IMR-90 (cell line): ENCODE measurements at regions not wholly inside any gene's neighbourhood (a gene's known extent, or its start where the extent isn't known, plus 50 kb on each side); places are given as distances from the start of the nearest gene placed in this dataset.

Experiments used
- ATAC-seq: fragments of 200-7000 bp; cut with Tn5 transposase; 2 replicates; pipeline ENCODE4 v1.9.1; 2020; ENCODE audit warnings: low read depth, mild to moderate bottlenecking, moderate library complexity
- BruUV-seq: library from RNA; stranded (reverse); fragments of 400-500 nt; replicated peaks from 2 replicates; lab custom pipeline; 2021; lab: Mats Ljungman, UMichigan
- CTCF ChIA-PET: fragments of 300-600 bp; formaldehyde crosslinking; extraction: SDS; loops from one replicate; lab custom pipeline; 2021; ENCODE audit warnings: antibody characterized with exemption; lab: Yijun Ruan, JAX
- POLR2A ChIA-PET: fragments of 300-600 bp; sonication (Branson Sonifier 250); formaldehyde crosslinking; loops from one replicate; lab custom pipeline; 2022; ENCODE audit warnings: antibody characterized with exemption; ENCODE audit not compliant: unreplicated experiment; lab: Charles Lee
- DNase-seq: peaks from one replicate; pipeline ENCODE4 v3.0.0; 2013
- H2AFZ ChIP-seq: replicated peaks from 2 replicates; pipeline ENCODE3; 2013; ENCODE audit warnings: low read length, mild to moderate bottlenecking; ENCODE audit not compliant: poor library complexity
- H2AK5ac ChIP-seq: 2 replicates; pipeline ENCODE4 v1.6.1; 2013; ENCODE audit warnings: low read depth, low read length, inconsistent platforms
- H2AK9ac ChIP-seq: replicated peaks from 2 replicates; pipeline ENCODE3; 2013; ENCODE audit warnings: mild to moderate bottlenecking, low read depth, low read length, moderate library complexity; ENCODE audit not compliant: poor library complexity
- H2BK120ac ChIP-seq: 2 replicates; pipeline ENCODE4 v1.6.1; 2013; ENCODE audit warnings: low read depth, low read length, inconsistent platforms
- H2BK15ac ChIP-seq: 3 replicates; pipeline ENCODE4 v1.6.1; 2013; ENCODE audit warnings: low read depth, low read length, inconsistent platforms
- H2BK20ac ChIP-seq: 2 replicates; pipeline ENCODE4 v1.6.1; 2013; ENCODE audit warnings: low read depth, mild to moderate bottlenecking, inconsistent platforms, low read length, moderate library complexity
- H2BK5ac ChIP-seq: 2 replicates; pipeline ENCODE4 v1.6.1; 2013; ENCODE audit warnings: mild to moderate bottlenecking, low read depth, low read length, inconsistent platforms; ENCODE audit not compliant: poor library complexity, severe bottlenecking
- H3K14ac ChIP-seq: replicated peaks from 2 replicates; pipeline ENCODE4 v1.6.1; 2013; ENCODE audit warnings: low read depth, low read length, inconsistent platforms
- H3K18ac ChIP-seq: 2 replicates; pipeline ENCODE4 v1.6.1; 2013; ENCODE audit warnings: low read depth, low read length, control low read depth
- H3K23ac ChIP-seq: 2 replicates; pipeline ENCODE4 v1.6.1; 2013; ENCODE audit warnings: low read depth, low read length, inconsistent platforms
- H3K27ac ChIP-seq: 2 replicates; pipeline ENCODE4 v1.5.1; 2013; ENCODE audit warnings: mild to moderate bottlenecking, control low read depth, low read length; ENCODE audit not compliant: insufficient read depth
- H3K27me3 ChIP-seq: 2 replicates; pipeline ENCODE4 v1.6.1; 2013; ENCODE audit warnings: low read length; ENCODE audit not compliant: control insufficient read depth, insufficient read depth
- H3K36me3 ChIP-seq: 2 replicates; pipeline ENCODE4 v1.6.1; 2013; ENCODE audit warnings: low read length, mixed read lengths; ENCODE audit not compliant: control insufficient read depth, insufficient read depth
- H3K4ac ChIP-seq: 2 replicates; pipeline ENCODE4 v1.6.1; 2013; ENCODE audit warnings: low read depth, low read length, inconsistent platforms
- H3K4me1 ChIP-seq: 2 replicates; pipeline ENCODE4 v1.6.1; 2013; ENCODE audit warnings: low read length, mixed read lengths; ENCODE audit not compliant: control insufficient read depth, insufficient read depth
- H3K4me2 ChIP-seq: 2 replicates; pipeline ENCODE4 v1.6.1; 2013; ENCODE audit warnings: low read depth, mild to moderate bottlenecking, control low read depth, low read length, moderate library complexity
- H3K4me3 ChIP-seq: 2 replicates; pipeline ENCODE4 v1.5.1; 2013; ENCODE audit warnings: low read depth, mild to moderate bottlenecking, control low read depth, low read length, moderate library complexity; ENCODE audit not compliant: insufficient read depth
- H3K56ac ChIP-seq: 2 replicates; pipeline ENCODE4 v1.6.1; 2013; ENCODE audit warnings: low read length, inconsistent platforms; ENCODE audit not compliant: insufficient read depth; ENCODE audit errors: extremely low read depth
- H3K79me1 ChIP-seq, 2 experiments: 2 replicates each; pipeline ENCODE4 v1.6.1; 2013; ENCODE audit warnings: low read length in 2 of 2, inconsistent platforms in 1 of 2, low read depth in 1 of 2
- H3K9ac ChIP-seq: 2 replicates; pipeline ENCODE4 v1.6.1; 2013; ENCODE audit warnings: low read depth, low read length, control low read depth
- H3K9me1 ChIP-seq: 2 replicates; pipeline ENCODE4 v1.6.1; 2013; ENCODE audit warnings: low read length, inconsistent platforms; ENCODE audit not compliant: insufficient read depth
- H3K9me3 ChIP-seq: 2 replicates; pipeline ENCODE4 v1.6.1; 2013; ENCODE audit warnings: low read length; ENCODE audit not compliant: control insufficient read depth, insufficient read depth
- H4K20me1 ChIP-seq: 2 replicates; pipeline ENCODE4 v1.6.1; 2013; ENCODE audit warnings: low read length, inconsistent platforms; ENCODE audit not compliant: insufficient read depth
- H4K5ac ChIP-seq: 2 replicates; pipeline ENCODE4 v1.6.1; 2013; ENCODE audit warnings: mild to moderate bottlenecking, low read depth, low read length, control low read depth
- H4K8ac ChIP-seq, 2 experiments: 2 replicates each; pipeline ENCODE4 v1.6.1; 2013; ENCODE audit warnings: low read depth in 2 of 2, low read length in 2 of 2, control low read depth in 1 of 2, inconsistent platforms in 1 of 2
- H4K91ac ChIP-seq: 2 replicates; pipeline ENCODE4 v1.6.1; 2013; ENCODE audit warnings: low read depth, low read length, inconsistent platforms; ENCODE audit not compliant: insufficient read depth
- BHLHE40 ChIP-seq: fragments of 150-350 bp; IDR thresholded peaks from 2 replicates; pipeline ENCODE4 v1.6.1; 2016; ENCODE audit warnings: mild to moderate bottlenecking, low read depth, low read length
- CEBPB ChIP-seq: IDR thresholded peaks from 2 replicates; pipeline ENCODE4 v1.6.1; 2012; ENCODE audit warnings: low read depth, low read length, improper control_type of control experiment
- CHD1 ChIP-seq: IDR thresholded peaks from 2 replicates; pipeline ENCODE4 v1.6.1; 2012; ENCODE audit warnings: low read depth, low read length, improper control_type of control experiment
- FOS ChIP-seq: fragments of 150-350 bp; IDR thresholded peaks from 2 replicates; pipeline ENCODE4 v1.6.1; 2016; ENCODE audit warnings: low read depth, low read length
- MAFK ChIP-seq: IDR thresholded peaks from 2 replicates; pipeline ENCODE4 v1.6.1; 2012; ENCODE audit warnings: low read depth, low read length, improper control_type of control experiment
- MAZ ChIP-seq: IDR thresholded peaks from 2 replicates; pipeline ENCODE4 v1.6.1; 2012; ENCODE audit warnings: low read depth, mild to moderate bottlenecking, low read length, improper control_type of control experiment, moderate library complexity, borderline replicate concordance
- MXI1 ChIP-seq: IDR thresholded peaks from 2 replicates; pipeline ENCODE4 v1.6.1; 2012; ENCODE audit warnings: low read depth, mild to moderate bottlenecking, low read length, moderate library complexity, borderline replicate concordance
- NFE2L2 ChIP-seq: fragments of 150-350 bp; IDR thresholded peaks from 2 replicates; pipeline ENCODE4 v1.6.1; 2016; ENCODE audit warnings: low read depth, mild to moderate bottlenecking, low read length
- POLR2A ChIP-seq: IDR thresholded peaks from 2 replicates; pipeline ENCODE4 v1.6.1; 2012; ENCODE audit warnings: mild to moderate bottlenecking, low read depth, low read length
- RAD21 ChIP-seq: IDR thresholded peaks from 2 replicates; pipeline ENCODE4 v1.6.1; 2012; ENCODE audit warnings: low read length, improper control_type of control experiment
- RCOR1 ChIP-seq: IDR thresholded peaks from 2 replicates; pipeline ENCODE4 v1.6.1; 2012; ENCODE audit warnings: mild to moderate bottlenecking, low read length, improper control_type of control experiment; ENCODE audit not compliant: insufficient replicate concordance
- RFX5 ChIP-seq: IDR thresholded peaks from 2 replicates; pipeline ENCODE4 v1.8.0; 2012; ENCODE audit warnings: low read depth, mild to moderate bottlenecking, low read length, moderate library complexity
- SMC3 ChIP-seq: fragments of 150-350 bp; IDR thresholded peaks from 2 replicates; pipeline ENCODE4 v1.6.1; 2016; ENCODE audit warnings: low read depth, mild to moderate bottlenecking, antibody characterized with exemption, low read length, moderate library complexity
- USF2 ChIP-seq: fragments of 150-350 bp; IDR thresholded peaks from 2 replicates; pipeline ENCODE4 v1.6.1; 2017; ENCODE audit warnings: mild to moderate bottlenecking, antibody characterized with exemption, low read length, low read depth
- dilution Hi-C: fragments of 300-500 bp; cut with HindIII; formaldehyde crosslinking; loops from one replicate; pipeline ENCODE4 v1.14.3; 2018; ENCODE audit warnings: low sequenced_read_pairs; ENCODE audit not compliant: unreplicated experiment
- in situ Hi-C: fragments of 300-500 bp; cut with MboI; formaldehyde crosslinking; loops from 3 replicates; pipeline ENCODE4 v1.14.3; 2019; ENCODE audit warnings: low sequenced_read_pairs, inconsistent platforms, mixed read lengths
- intact Hi-C: fragments of 100-400 bp; cut with micrococcal nuclease; formaldehyde crosslinking; loops from 2 replicates; pipeline ENCODE4 v1.10.0; 2022
- TF ChIP-seq, protein P1 (sequence below): fragments of 150-350 bp; IDR thresholded peaks from 2 replicates; pipeline ENCODE4 v1.6.1; 2016; ENCODE audit warnings: low read depth, mild to moderate bottlenecking, low read length, moderate library complexity, borderline replicate concordance
- TF ChIP-seq, protein P2 (sequence below): conservative IDR thresholded peaks from 2 replicates; pipeline ENCODE4 v1.5.1; 2012; ENCODE audit warnings: mild to moderate bottlenecking, low read depth, low read length, improper control_type of control experiment

DNA sequence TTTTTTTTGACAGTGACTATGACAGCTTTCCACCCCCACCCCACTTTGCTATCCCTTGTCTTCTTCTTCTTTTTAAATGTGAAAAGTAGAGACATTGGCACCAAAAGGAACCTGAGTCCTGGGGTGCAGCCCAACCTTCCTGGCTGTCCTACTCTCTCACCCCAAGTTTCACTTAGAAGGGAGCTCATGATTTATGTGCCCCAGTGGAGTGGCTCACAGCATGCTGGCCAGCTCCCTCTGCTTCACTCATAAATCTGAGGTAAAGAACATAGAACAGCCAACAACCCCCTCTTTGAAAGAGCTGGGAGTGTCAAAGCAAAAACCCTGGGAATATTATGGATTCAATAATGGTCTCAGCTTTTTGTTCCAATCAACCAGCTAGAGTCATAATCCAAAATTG, 196.3 kb upstream of the DAPK1 start:
- no peaks in the 10 kb centered on the region for H3K9me3 ChIP-seq
- no peaks in the 10 kb centered on the region for H3K27me3 ChIP-seq
- H3K23ac ChIP-seq: no peak overlapping the region
- no peak overlapping the region for H3K27ac ChIP-seq
- BruUV-seq: no TSS peak
- no peak overlapping the region for H3K4me3 ChIP-seq
- no peaks in the 10 kb centered on the region for H4K20me1 ChIP-seq
- H2AK9ac ChIP-seq: no peak overlapping the region
- dilution Hi-C loops (no loop called here), in situ Hi-C loops (no loop called here), intact Hi-C loops (no loop called here)
- H3K18ac ChIP-seq: no peak overlapping the region
- POLR2A ChIA-PET: no interaction called here
- DNase-seq (no peak), ATAC-seq (no peak)
- no peak overlapping the region for H2BK120ac ChIP-seq
- H2BK5ac ChIP-seq: no peak overlapping the region
- no peak overlapping the region for H2AK5ac ChIP-seq
- H3K36me3 ChIP-seq: no peaks in the 10 kb centered on the region
- H2AFZ ChIP-seq: no peak overlapping the region
- no peak overlapping the region for H4K5ac ChIP-seq
- no peak overlapping the region for H2BK20ac ChIP-seq
- no peak overlapping the region for H3K9ac ChIP-seq
- H3K14ac ChIP-seq: no peak overlapping the region
- TF ChIP-seq NFE2L2 (no peak), RAD21 (no peak), RFX5 (no peak), SMC3 (no peak), MAFK (no peak), CEBPB (no peak), FOS (no peak), MAZ (no peak), USF2 (no peak), BHLHE40 (no peak), MXI1 (no peak), CHD1 (no peak), POLR2A (no peak), RCOR1 (no peak)
- TF ChIP-seq, protein P1, sequence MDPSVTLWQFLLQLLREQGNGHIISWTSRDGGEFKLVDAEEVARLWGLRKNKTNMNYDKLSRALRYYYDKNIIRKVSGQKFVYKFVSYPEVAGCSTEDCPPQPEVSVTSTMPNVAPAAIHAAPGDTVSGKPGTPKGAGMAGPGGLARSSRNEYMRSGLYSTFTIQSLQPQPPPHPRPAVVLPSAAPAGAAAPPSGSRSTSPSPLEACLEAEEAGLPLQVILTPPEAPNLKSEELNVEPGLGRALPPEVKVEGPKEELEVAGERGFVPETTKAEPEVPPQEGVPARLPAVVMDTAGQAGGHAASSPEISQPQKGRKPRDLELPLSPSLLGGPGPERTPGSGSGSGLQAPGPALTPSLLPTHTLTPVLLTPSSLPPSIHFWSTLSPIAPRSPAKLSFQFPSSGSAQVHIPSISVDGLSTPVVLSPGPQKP: no peak
- TF ChIP-seq, protein P2, sequence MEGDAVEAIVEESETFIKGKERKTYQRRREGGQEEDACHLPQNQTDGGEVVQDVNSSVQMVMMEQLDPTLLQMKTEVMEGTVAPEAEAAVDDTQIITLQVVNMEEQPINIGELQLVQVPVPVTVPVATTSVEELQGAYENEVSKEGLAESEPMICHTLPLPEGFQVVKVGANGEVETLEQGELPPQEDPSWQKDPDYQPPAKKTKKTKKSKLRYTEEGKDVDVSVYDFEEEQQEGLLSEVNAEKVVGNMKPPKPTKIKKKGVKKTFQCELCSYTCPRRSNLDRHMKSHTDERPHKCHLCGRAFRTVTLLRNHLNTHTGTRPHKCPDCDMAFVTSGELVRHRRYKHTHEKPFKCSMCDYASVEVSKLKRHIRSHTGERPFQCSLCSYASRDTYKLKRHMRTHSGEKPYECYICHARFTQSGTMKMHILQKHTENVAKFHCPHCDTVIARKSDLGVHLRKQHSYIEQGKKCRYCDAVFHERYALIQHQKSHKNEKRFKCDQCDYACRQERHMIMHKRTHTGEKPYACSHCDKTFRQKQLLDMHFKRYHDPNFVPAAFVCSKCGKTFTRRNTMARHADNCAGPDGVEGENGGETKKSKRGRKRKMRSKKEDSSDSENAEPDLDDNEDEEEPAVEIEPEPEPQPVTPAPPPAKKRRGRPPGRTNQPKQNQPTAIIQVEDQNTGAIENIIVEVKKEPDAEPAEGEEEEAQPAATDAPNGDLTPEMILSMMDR: no peak
- peaks cover 6% of the 10 kb centered on the region for H3K4me1 ChIP-seq
- no peak overlapping the region for H4K91ac ChIP-seq
- CTCF ChIA-PET: no interaction called here
- H3K4ac ChIP-seq: no peak overlapping the region
- H4K8ac ChIP-seq: no peak overlapping the region
- no peak overlapping the region for H3K4me2 ChIP-seq
- no peaks in the 10 kb centered on the region for H3K9me1 ChIP-seq
- no peak overlapping the region for H3K56ac ChIP-seq
- H2BK15ac ChIP-seq: no peak overlapping the region
- H3K79me1 ChIP-seq: no peaks in the 10 kb centered on the region
